Islet of Langerhans (tissue), 1 donor: ENCODE measurements at regions not wholly inside any gene's neighbourhood (a gene's known extent, or its start where the extent isn't known, plus 50 kb on each side); places are given as distances from the start of the nearest gene placed in this dataset.

Experiments used
- FAIRE-seq: peaks from one replicate; lab custom pipeline; 2011; peaks lifted over from hg19 to GRCh38; lab: Jason Lieb, UNC

DNA sequence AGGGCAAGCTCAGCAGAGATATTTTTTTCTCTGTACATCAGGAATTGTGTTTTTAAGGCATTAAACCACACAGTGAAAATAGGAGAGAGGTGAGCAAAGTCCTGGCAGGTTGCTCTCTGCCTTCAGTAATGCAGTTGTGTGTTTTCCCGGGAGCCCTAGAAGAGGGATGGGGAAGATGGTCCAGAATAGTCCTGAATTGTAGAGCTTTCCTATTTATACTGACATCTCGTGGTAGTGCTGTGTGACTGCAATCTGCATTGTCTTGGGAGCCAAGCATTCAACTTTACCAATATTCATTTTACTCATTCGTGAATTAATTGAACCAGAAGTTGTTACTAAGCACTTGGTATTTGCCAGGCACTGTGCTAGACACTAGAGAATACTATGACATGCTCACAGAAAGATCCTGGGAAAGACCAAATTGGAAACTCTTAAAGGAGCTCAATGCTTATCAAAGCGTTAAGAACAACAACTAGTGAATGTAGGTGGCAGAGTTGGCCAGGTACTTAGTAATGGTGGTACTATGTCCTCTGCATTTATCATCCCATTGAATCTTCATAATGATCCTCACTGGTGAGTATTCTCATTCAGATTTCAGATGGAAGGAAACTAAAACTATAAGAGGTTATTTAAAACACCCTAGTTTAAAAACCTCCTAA is 214.6 kb downstream of the TRIB2 start:
- FAIRE-seq: no peak

DNA sequence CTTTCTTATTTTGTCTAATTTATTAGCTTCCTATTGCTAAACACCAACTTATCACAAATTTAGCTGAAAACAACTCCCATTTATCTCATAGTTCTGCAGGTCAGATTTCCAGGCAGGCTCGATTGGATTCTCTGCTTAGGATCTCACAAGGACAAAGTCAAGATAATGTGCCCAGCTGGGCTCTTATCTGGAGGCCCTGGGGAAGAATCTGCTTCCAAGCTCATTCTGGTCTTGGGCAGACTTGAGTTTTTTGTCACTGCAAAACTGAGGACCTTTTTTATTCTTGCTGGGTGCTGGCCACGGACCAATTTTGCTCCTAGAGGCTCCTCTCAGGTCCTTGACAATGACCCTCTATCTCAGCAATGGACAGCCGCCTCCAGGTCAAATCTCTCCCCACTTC is 215.5 kb downstream of the TRIB2 start:
- FAIRE-seq: no peak

DNA sequence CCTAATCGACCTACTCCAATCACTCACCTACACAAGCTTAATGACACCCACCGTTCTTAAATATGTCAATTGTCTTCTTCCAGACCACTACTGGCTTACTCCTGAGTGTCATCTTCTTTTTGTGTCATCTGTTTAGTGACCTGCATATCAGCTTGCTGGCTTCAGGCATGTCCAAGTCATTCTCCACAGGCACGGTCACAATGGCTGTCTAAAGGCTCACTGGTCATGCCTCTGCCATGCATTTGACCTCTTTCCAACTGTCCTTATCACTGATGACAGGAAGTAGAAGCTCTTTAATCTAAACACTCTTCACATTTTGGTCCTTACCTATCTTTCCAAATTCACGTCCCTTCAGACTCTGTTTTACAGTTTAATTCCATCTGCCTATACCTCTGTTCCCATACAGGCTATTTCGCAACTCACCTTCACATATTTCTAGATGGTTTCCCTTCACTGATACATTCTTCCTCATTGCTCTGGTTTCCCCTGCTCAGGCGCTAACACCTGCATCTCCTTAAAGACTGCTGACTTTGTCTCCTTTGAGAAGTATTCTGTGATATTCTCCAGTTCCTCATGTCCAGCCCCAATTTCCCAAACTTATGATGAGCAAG is 217.5 kb downstream of the TRIB2 start:
- FAIRE-seq: no peak

DNA sequence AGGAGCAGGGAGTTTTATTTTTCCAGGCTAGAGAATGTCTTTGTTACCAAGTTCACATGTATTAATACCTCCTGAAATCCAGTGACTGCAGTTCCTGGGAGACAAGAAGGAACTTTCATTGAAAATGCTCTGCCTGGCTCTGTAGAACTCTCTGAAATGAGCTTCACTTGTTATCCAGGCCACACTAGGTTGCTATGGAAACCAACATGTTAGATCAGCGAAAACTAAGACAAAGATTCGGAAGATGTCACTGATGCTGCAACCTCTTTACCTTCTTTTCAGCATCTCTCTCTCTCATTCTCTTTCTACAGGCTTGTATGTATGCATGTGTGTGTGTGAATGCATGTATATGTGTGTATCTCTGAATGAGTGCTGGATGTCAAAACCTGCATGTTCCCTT is 218.5 kb downstream of the TRIB2 start:
- no peak for FAIRE-seq

- no peak for FAIRE-seq
Observed at GRCh38 chr2:12935796-12936195, 219.1 kb downstream of the TRIB2 start.

DNA sequence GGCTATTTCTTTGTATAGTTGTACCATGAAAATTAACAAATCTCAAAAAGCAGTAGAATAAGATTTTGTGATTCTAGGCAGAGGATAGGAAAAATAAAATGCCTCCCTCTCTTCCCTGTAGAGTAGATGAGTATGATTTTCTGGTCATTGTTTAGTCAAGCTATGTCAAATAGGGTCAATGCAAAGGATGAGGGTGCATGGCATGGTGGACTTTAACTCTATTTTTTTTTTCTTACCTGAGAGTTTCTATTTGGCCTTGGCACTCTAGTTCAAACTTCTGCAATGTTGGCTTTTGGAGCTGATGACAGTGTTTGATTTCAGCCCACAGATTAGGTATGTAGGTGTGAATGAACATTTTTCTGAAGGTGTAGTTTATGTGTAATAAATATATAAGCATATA is 224.5 kb downstream of the TRIB2 start:
- no peak for FAIRE-seq

DNA sequence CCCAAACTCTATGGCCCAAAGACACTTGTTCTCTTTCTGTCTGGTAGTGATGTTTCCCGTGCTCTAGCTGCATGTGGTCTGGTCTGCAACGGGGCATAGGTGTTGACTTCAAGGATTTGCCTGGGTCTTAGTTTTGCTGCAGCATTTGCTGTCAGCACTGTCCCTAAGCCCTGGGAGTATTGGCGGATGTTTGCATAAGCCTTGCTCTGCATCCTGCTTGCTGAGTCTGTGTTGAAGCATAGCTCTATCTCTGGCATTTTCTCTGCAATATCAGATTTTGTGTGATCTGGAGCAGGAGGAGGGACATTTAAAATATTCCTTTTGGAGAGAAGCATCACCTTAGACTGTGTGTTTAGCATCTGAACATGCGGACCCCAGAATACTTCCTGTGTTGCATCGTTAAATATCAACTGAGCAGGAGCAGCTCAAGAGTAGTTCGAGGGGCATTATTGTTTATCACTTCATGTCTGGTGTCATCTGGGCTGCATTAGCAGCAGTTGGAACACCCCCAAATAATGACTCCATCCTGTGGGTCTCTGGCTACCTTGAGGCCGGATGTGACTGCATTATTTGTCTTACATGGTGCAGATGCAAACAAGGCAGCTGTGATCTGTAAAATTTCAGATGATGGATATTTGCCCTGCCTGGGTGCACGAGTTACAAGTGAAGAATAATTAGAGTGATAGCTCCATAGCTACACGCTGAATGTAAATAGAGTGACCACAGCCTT is 231.7 kb downstream of the TRIB2 start:
- FAIRE-seq: no peak

- no peak for FAIRE-seq
Observed at GRCh38 chr2:12948961-12949353, 232.2 kb downstream of the TRIB2 start.

- FAIRE-seq: no peak
Observed at GRCh38 chr2:12949406-12949805, 232.7 kb downstream of the TRIB2 start.

- FAIRE-seq: no peak
Observed at GRCh38 chr2:12950174-12950573, 233.4 kb downstream of the TRIB2 start.

GRCh38 chr2:12950957-12951656 is 234.4 kb downstream of the TRIB2 start:
- no peak for FAIRE-seq

DNA sequence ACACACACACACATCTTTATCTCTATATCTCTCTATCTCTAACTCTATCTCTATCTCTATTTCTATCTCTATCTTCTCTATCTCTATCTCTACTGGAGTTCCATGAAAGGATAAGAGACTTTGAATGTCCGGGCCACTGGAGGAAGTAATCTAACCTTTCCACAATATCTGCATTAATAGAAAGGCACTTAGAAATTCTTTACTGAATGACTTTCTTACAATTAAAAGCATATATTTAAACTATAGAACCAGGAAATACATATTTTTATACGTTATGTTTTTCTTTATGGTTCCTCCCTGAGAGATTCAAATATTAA is 234.9 kb downstream of the TRIB2 start:
- FAIRE-seq: no peak

GRCh38 chr2:12953596-12953995 is 236.9 kb downstream of the TRIB2 start:
- no peak for FAIRE-seq

DNA sequence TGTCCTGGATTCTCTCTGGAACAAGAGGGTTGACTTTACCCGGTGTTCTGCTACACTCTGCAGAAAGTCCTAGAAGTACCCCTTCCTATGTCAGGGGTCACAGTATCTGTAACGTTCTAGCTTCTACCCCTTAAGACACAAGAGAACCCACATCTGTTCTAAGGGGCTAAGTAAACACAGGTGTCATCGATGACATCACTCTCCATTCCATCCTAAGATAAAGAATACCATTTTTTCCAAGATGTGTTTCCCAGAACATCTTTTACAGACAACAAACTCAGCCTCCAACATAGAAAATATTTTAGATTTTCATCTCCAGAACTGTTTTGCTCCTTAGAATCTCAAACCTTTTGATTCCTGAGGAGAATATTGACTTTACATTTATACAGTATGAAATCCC is 239.1 kb downstream of the TRIB2 start:
- FAIRE-seq: no peak

GRCh38 chr2:12957251-12957650 is 240.5 kb downstream of the TRIB2 start:
- no peak for FAIRE-seq

DNA sequence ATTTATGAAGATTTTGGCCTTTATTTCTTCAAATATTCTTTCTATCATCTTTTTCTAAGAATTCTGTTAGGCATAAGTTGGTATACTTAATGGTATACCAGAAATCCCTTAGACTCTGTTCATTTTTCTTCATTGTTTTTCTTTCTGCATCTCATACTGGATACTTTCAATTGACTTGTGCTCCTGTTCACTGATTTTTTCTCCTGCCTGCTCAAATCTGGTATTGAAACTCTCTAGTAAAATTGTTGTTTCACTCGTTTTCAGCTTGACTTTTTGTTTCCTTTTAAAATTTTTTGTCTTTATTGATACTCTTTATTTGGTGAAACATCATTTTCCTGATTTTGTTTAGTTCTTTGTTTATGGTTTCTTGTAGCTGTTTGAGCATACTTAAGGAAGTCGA is 243.2 kb downstream of the TRIB2 start:
- FAIRE-seq: no peak

DNA sequence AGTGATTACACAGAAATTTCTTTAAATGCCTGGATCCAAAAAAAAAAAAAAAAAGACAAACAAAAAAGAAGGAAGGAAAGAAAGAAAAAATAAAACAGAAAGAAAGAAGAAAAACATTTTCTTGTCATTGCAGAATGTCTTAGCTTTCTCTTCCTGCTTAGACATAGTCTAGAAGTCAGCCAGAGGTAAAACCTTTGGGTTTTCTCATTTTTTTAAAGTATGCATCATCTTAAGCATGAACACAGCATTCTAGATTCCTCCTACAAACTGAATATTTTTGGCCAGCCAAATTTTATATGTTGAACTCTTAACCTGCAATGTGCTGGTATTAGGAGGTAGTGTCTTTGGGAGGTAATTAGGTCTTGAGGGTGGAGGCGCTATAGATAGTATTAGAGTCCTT is 243.9 kb downstream of the TRIB2 start:
- no peak for FAIRE-seq

DNA sequence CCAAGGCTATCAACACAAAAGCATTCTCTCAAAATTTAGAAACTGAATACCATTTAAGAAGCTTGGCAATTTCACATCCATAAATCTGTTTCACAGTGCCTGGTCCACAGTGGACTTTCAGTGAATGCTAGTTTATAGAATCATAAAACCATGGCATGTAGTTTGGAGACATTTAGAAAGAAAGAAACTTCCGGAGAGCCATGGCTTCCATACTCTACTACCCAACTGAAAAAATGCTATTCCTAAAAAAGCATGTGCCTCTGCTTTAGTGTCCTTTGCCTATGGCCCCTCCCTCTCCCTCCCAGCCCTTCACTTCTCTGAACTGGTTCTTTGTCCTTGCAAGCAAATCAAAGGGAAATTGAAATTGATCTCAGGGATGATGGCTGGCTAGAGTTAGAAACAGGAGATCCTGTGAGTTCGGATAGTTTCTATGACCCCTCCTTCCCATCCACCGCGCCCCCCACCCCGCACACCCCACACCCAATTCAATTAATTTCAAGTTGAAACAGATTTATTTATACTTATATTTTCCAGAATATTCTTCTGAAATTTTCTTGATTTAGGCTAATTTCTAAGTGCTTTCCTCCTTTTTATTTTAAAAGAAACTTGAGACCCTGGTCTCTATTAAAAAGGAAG is 248.3 kb downstream of the TRIB2 start:
- no peak for FAIRE-seq

- peak; percentile 96 for FAIRE-seq
Observed at GRCh38 chr2:12965540-12966269, 249.0 kb downstream of the TRIB2 start.

GRCh38 chr2:12967804-12968203 is 251.1 kb downstream of the TRIB2 start:
- no peak for FAIRE-seq

DNA sequence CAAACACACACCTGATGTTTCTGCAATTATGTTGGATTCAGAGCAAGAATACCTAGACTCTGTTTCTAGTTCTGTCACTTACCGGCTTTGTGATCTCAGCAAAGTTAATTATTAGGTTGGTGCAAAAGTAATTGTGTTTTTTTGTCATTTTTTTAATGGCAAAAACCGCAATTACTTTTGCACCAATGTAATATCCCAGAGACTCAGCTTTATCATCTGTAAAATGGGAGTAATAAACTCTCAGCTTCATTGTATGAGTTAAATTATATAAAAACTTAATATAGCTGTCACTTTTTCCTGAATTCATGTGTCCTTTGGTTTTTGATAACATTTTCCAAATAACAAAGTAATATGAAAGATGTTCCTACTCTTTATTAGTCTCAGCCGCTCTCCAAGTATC is 251.7 kb downstream of the TRIB2 start:
- no peak for FAIRE-seq

- no peak for FAIRE-seq
Observed at GRCh38 chr2:12970861-12971260, 254.1 kb downstream of the TRIB2 start.
